ENCODE measurements at regions not wholly inside any gene's neighbourhood (a gene's known extent, or its start where the extent isn't known, plus 50 kb on each side); places are given as distances from the start of the nearest gene placed in this dataset.
"Not testable (repeated sequence)": the region's sequence is repeated elsewhere in the genome, so short reads cannot be mapped to it uniquely, and the experiment has no call there.

GRCh38 chr12:123059500-123059899, 79.0 kb downstream of the ARL6IP4 start:
- DNase-seq (ENCODE audit: low spot score): no peak
- H3K4me3 Mint-ChIP-seq: no peak overlapping the region
- H3K9me3 Mint-ChIP-seq: no peaks in the 10 kb centered on the region
- H3K36me3 Mint-ChIP-seq (ENCODE audit: low read depth): no peaks in the 10 kb centered on the region
- no peak overlapping the region for H3K27ac Mint-ChIP-seq
- no peaks in the 10 kb centered on the region for H3K27me3 Mint-ChIP-seq (ENCODE audit: low read depth)
- H3K4me1 Mint-ChIP-seq (ENCODE audit: low read depth): peaks cover 7% of the 10 kb centered on the region

- no peaks in the 10 kb centered on the region for H3K36me3 Mint-ChIP-seq (ENCODE audit: low read depth)
Observed at GRCh38 chr12:123058980-123059379, 78.5 kb downstream of the ARL6IP4 start.

GRCh38 chr12:123058481-123058880, 78.0 kb downstream of the ARL6IP4 start:
- no peak for DNase-seq (ENCODE audit: low spot score)
- H3K36me3 Mint-ChIP-seq (ENCODE audit: low read depth): no peaks in the 10 kb centered on the region
- no peak overlapping the region for H3K27ac Mint-ChIP-seq
- peaks cover 4% of the 10 kb centered on the region for H3K4me1 Mint-ChIP-seq (ENCODE audit: low read depth)
- no peaks in the 10 kb centered on the region for H3K9me3 Mint-ChIP-seq
- no peaks in the 10 kb centered on the region for H3K27me3 Mint-ChIP-seq (ENCODE audit: low read depth)
- no peak overlapping the region for H3K4me3 Mint-ChIP-seq

More at GRCh38 chr12:123058980-123059379, 78.5 kb downstream of the ARL6IP4 start:
- no peak for DNase-seq (ENCODE audit: low spot score)
- no peak overlapping the region for H3K4me3 Mint-ChIP-seq
- H3K9me3 Mint-ChIP-seq: no peaks in the 10 kb centered on the region
- peaks cover 7% of the 10 kb centered on the region for H3K4me1 Mint-ChIP-seq (ENCODE audit: low read depth)
- H3K27me3 Mint-ChIP-seq (ENCODE audit: low read depth): no peaks in the 10 kb centered on the region
- H3K27ac Mint-ChIP-seq: no peak overlapping the region

GRCh38 chr12:123057513-123058265, 77.2 kb downstream of the ARL6IP4 start:
- Mint-ChIP-seq H3K9me3 (no peaks in the 10 kb centered on the region), H3K36me3 (ENCODE audit: low read depth) (no peaks in the 10 kb centered on the region), H3K27ac (no peak overlapping the region), H3K27me3 (ENCODE audit: low read depth) (no peaks in the 10 kb centered on the region), H3K4me3 (no peak overlapping the region), H3K4me1 (ENCODE audit: low read depth) (peaks cover 2% of the 10 kb centered on the region)
- DNase-seq (ENCODE audit: low spot score): no peak

DNA sequence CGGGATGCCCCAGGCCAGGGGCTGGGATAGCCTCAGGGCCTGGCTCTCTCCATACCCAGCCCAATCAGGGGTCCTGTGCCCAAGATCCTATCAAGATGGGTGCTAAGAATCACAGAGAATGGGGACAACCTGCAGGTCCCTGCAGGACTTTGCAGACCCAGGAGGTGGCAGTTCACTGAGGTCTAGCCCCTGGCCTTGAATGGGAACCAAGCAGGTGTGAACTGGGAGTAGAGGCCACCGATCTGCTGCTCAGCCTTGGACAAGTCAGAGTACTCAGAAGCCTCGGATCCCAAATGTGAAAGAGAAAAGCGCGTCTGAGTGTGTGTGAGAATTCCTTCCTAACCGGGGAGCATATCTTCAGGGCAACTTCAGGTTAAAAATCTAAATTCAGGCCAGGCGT, 76.2 kb downstream of the ARL6IP4 start:
- Mint-ChIP-seq H3K27ac (no peak overlapping the region), H3K36me3 (ENCODE audit: low read depth) (no peaks in the 10 kb centered on the region), H3K27me3 (ENCODE audit: low read depth) (no peaks in the 10 kb centered on the region), H3K4me1 (ENCODE audit: low read depth) (no peaks in the 10 kb centered on the region), H3K9me3 (no peaks in the 10 kb centered on the region), H3K4me3 (no peak overlapping the region)
- DNase-seq (ENCODE audit: low spot score): no peak

DNA sequence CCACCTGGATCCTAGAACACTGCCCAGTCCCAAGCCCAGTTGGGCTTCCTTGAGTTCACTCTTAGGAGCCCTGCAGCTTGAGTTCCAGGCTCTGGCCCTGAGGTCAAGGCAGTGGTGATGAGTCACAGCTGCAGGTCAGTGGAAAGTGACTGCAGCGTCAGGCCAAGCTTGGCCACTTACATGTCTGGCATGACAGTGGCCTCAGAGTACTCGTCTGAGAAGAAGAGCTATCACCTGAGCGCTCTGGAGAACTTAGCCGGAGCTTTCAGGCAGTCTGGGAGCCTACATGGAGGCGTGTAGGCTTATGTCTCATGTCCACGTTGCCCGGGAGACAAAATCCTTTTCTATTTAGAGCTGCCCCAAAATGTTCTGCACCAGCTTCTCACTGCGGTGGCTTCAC, 75.6 kb downstream of the ARL6IP4 start:
- no peaks in the 10 kb centered on the region for H3K36me3 Mint-ChIP-seq (ENCODE audit: low read depth)

GRCh38 chr12:123055281-123055766, 74.8 kb downstream of the ARL6IP4 start:
- DNase-seq (ENCODE audit: low spot score): no peak
- H3K9me3 Mint-ChIP-seq: no peaks in the 10 kb centered on the region
- no peaks in the 10 kb centered on the region for H3K27me3 Mint-ChIP-seq (ENCODE audit: low read depth)
- no peak overlapping the region for H3K27ac Mint-ChIP-seq
- no peak overlapping the region for H3K4me3 Mint-ChIP-seq
- no peaks in the 10 kb centered on the region for H3K36me3 Mint-ChIP-seq (ENCODE audit: low read depth)
- H3K4me1 Mint-ChIP-seq (ENCODE audit: low read depth): peaks cover 8% of the 10 kb centered on the region

More for the DNA sequence above, 75.6 kb downstream of the ARL6IP4 start:
- H3K4me1 Mint-ChIP-seq (ENCODE audit: low read depth): peaks cover 5% of the 10 kb centered on the region
- H3K4me3 Mint-ChIP-seq: no peak overlapping the region
- H3K9me3 Mint-ChIP-seq: no peaks in the 10 kb centered on the region
- H3K27me3 Mint-ChIP-seq (ENCODE audit: low read depth): no peaks in the 10 kb centered on the region
- DNase-seq (ENCODE audit: low spot score): no peak
- H3K27ac Mint-ChIP-seq: no peak overlapping the region

- H3K27me3 Mint-ChIP-seq (ENCODE audit: low read depth): no peaks in the 10 kb centered on the region
- H3K4me1 Mint-ChIP-seq (ENCODE audit: low read depth): peaks cover 8% of the 10 kb centered on the region
- DNase-seq (ENCODE audit: low spot score): no peak
- no peak overlapping the region for H3K27ac Mint-ChIP-seq
- no peaks in the 10 kb centered on the region for H3K36me3 Mint-ChIP-seq (ENCODE audit: low read depth)
- no peak overlapping the region for H3K4me3 Mint-ChIP-seq
- no peaks in the 10 kb centered on the region for H3K9me3 Mint-ChIP-seq
Observed at GRCh38 chr12:123054371-123054770, 73.9 kb downstream of the ARL6IP4 start.

- no peak overlapping the region for H3K4me3 Mint-ChIP-seq
- no peak overlapping the region for H3K27ac Mint-ChIP-seq
- no peaks in the 10 kb centered on the region for H3K9me3 Mint-ChIP-seq
- no peaks in the 10 kb centered on the region for H3K27me3 Mint-ChIP-seq (ENCODE audit: low read depth)
- no peaks in the 10 kb centered on the region for H3K36me3 Mint-ChIP-seq (ENCODE audit: low read depth)
- peaks cover 8% of the 10 kb centered on the region for H3K4me1 Mint-ChIP-seq (ENCODE audit: low read depth)
- DNase-seq (ENCODE audit: low spot score): no peak
Observed at GRCh38 chr12:123051556-123051955, 71.1 kb downstream of the ARL6IP4 start.

DNA sequence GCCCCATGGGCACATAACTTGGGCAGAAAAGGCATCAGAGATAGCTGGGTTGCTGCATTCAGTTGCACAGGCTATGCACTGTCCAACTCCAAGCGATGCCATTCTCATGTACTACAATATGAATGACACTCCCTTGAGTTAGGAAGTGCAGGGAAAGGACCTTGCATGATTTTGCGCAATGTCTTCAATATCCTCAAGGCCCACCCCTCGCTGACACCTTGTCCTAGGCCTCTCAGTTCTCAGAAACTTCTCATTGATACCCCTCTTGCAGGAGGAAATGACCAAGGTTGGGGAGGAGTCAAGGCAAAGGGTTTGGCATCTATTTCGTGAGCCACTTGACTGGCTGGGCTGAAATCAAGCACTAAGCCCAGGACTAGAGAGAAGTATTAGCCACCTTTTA, 70.4 kb downstream of the ARL6IP4 start:
- Mint-ChIP-seq H3K9me3 (no peaks in the 10 kb centered on the region), H3K27ac (no peak overlapping the region), H3K4me1 (ENCODE audit: low read depth) (peaks cover 8% of the 10 kb centered on the region)

GRCh38 chr12:123050331-123050831, 69.9 kb downstream of the ARL6IP4 start:
- no peaks in the 10 kb centered on the region for H3K36me3 Mint-ChIP-seq (ENCODE audit: low read depth)
- no peaks in the 10 kb centered on the region for H3K9me3 Mint-ChIP-seq
- DNase-seq (ENCODE audit: low spot score): no peak
- H3K4me1 Mint-ChIP-seq (ENCODE audit: low read depth): peaks cover 8% of the 10 kb centered on the region
- no peak overlapping the region for H3K4me3 Mint-ChIP-seq
- H3K27me3 Mint-ChIP-seq (ENCODE audit: low read depth): no peaks in the 10 kb centered on the region
- no peak overlapping the region for H3K27ac Mint-ChIP-seq

More for the DNA sequence above, 70.4 kb downstream of the ARL6IP4 start:
- no peak overlapping the region for H3K4me3 Mint-ChIP-seq
- H3K27me3 Mint-ChIP-seq (ENCODE audit: low read depth): no peaks in the 10 kb centered on the region
- DNase-seq (ENCODE audit: low spot score): no peak
- no peaks in the 10 kb centered on the region for H3K36me3 Mint-ChIP-seq (ENCODE audit: low read depth)

DNA sequence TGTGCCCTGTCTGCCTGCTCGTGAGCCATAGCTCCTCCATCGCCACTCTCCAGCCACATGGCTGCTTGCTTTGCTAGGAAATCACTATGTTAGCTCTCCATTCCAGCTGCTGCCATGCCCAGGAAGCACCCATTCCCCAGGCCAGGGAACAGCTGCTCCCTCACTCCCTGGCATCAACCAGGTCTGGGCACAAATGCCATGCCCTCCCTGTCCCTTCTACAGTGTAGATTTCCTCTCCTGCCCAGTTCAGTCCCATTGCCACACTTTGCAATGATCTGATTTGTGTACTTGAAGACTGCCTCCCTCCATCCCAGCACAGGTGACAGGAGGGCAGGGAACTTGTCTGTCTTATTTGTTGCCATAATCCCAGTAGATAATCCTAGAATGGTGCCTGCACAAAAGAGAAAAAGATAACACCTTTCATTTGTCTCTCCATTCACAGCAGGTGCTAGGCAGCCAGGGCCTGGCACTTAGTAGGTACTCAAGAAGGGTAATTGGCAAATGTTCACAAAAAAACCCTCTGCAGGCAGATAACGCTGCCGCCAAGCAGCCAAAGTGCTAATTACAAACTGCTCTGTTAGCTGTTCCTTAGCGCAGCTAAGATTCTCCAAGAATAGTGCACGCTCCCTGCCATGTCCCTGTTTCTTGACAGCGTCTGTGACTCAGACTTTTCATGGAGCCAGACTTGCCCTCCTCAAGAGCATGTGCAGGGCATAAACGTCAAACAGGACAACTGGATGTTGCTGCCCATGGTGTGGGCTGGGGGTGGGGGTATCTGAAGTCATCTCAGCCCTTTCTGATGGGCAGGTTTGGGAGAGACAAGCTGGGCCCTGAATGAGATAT, 69.1 kb downstream of the ARL6IP4 start:
- DNase-seq (ENCODE audit: low spot score): no peak
- H3K27ac Mint-ChIP-seq: no peak overlapping the region
- no peaks in the 10 kb centered on the region for H3K27me3 Mint-ChIP-seq (ENCODE audit: low read depth)
- no peaks in the 10 kb centered on the region for H3K36me3 Mint-ChIP-seq (ENCODE audit: low read depth)
- H3K4me1 Mint-ChIP-seq (ENCODE audit: low read depth): peaks cover 12% of the 10 kb centered on the region
- no peaks in the 10 kb centered on the region for H3K9me3 Mint-ChIP-seq
- no peak overlapping the region for H3K4me3 Mint-ChIP-seq

DNA sequence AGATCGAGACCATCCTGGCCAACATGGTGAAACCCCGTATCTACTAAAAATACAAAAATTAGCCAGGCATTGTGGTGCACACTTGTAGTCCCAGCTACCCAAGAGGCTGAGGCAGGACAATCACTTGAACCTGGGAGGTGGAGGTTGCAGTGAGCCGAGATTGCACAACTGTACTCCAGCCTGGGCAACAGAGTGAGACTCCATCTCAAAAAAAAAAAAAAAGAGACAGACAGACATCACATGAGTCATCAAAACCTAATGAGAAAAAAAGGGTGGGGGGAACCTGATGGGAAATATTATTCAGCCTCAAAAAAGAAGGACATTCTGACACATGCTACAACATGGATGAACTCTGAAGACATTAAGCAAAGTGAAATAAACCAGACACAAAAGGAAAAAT, 67.4 kb downstream of the ARL6IP4 start:
- H3K9me3 Mint-ChIP-seq; H3K27me3 Mint-ChIP-seq (ENCODE audit: low read depth); H3K4me3 Mint-ChIP-seq; H3K27ac Mint-ChIP-seq; DNase-seq (ENCODE audit: low spot score); H3K36me3 Mint-ChIP-seq (ENCODE audit: low read depth): not testable (repeated sequence)
- H3K4me1 Mint-ChIP-seq (ENCODE audit: low read depth): peaks cover 24% of the 10 kb centered on the region

- no peak for DNase-seq (ENCODE audit: low spot score)
- Mint-ChIP-seq H3K27ac (no peak overlapping the region), H3K36me3 (ENCODE audit: low read depth) (no peaks in the 10 kb centered on the region), H3K27me3 (ENCODE audit: low read depth) (no peaks in the 10 kb centered on the region), H3K4me3 (no peak overlapping the region), H3K4me1 (ENCODE audit: low read depth) (peaks cover 24% of the 10 kb centered on the region), H3K9me3 (no peaks in the 10 kb centered on the region)
Observed at GRCh38 chr12:123047289-123047688, 66.8 kb downstream of the ARL6IP4 start.
